Loucy (cell line): ENCODE measurements at regions not wholly inside any gene's neighbourhood (a gene's known extent, or its start where the extent isn't known, plus 50 kb on each side); places are given as distances from the start of the nearest gene placed in this dataset.

Experiments used
- H2AFZ ChIP-seq: fragments of 200-600 bp; sonication (generic); 2 replicates; pipeline ENCODE4 v1.6.0; 2016; ENCODE audit warnings: antibody characterized with exemption, mild to moderate bottlenecking, low read length, moderate library complexity
- H3F3A ChIP-seq: fragments of 200-600 bp; 2 replicates; pipeline ENCODE4 v1.6.0; 2016; ENCODE audit warnings: antibody characterized with exemption, low read depth, mild to moderate bottlenecking
- H3K27me3 ChIP-seq: fragments of 200-600 bp; sonication (generic); 2 replicates; pipeline ENCODE4 v1.6.1; 2014; ENCODE audit warnings: low read length, mild to moderate bottlenecking; ENCODE audit not compliant: insufficient read depth, poor library complexity, severe bottlenecking
- H3K36me3 ChIP-seq: fragments of 200-600 bp; sonication (generic); 2 replicates; pipeline ENCODE4 v1.6.1; 2016; ENCODE audit warnings: low read length; ENCODE audit not compliant: insufficient read depth
- H3K4me1 ChIP-seq: fragments of 200-600 bp; sonication (generic); 2 replicates; pipeline ENCODE4 v1.5.1; 2014; ENCODE audit warnings: low read length, mild to moderate bottlenecking; ENCODE audit not compliant: insufficient read depth, poor library complexity, severe bottlenecking
- H3K4me2 ChIP-seq: fragments of 200-600 bp; sonication (generic); 2 replicates; pipeline ENCODE4 v1.6.0; 2014; ENCODE audit warnings: antibody characterized with exemption, low read length, low read depth, mild to moderate bottlenecking; ENCODE audit not compliant: poor library complexity, severe bottlenecking
- H3K4me3 ChIP-seq: fragments of 200-600 bp; sonication (generic); 2 replicates; pipeline ENCODE4 v1.5.1; 2014; ENCODE audit warnings: low read length, mild to moderate bottlenecking, mixed read lengths; ENCODE audit not compliant: poor library complexity, severe bottlenecking
- H3K79me2 ChIP-seq: fragments of 200-600 bp; sonication (generic); 2 replicates; pipeline ENCODE4 v1.6.1; 2014; ENCODE audit warnings: low read length; ENCODE audit not compliant: insufficient read depth
- H3K9ac ChIP-seq: fragments of 200-600 bp; sonication (generic); 2 replicates; pipeline ENCODE4 v1.6.0; 2014; ENCODE audit warnings: mild to moderate bottlenecking, low read depth, low read length, moderate library complexity; ENCODE audit not compliant: poor library complexity, severe bottlenecking
- H3K9me2 ChIP-seq: fragments of 200-600 bp; sonication (generic); replicated peaks from 2 replicates; pipeline ENCODE4 v1.6.1; 2016; ENCODE audit warnings: low read depth, low read length, mixed read lengths
- H3K9me3 ChIP-seq: fragments of 200-600 bp; sonication (generic); 2 replicates; pipeline ENCODE4 v1.6.1; 2014; ENCODE audit warnings: mild to moderate bottlenecking, antibody characterized with exemption, low read length, low read depth; ENCODE audit not compliant: insufficient read depth
- H4K20me1 ChIP-seq: fragments of 200-600 bp; sonication (generic); 2 replicates; pipeline ENCODE4 v1.6.0; 2014; ENCODE audit warnings: antibody characterized with exemption, low read length, mild to moderate bottlenecking; ENCODE audit not compliant: insufficient read depth, poor library complexity, severe bottlenecking
- CTCF ChIP-seq: fragments of 200-600 bp; sonication (generic); conservative IDR thresholded peaks from 2 replicates; pipeline ENCODE4 v1.5.1; 2014; ENCODE audit warnings: mild to moderate bottlenecking, antibody characterized with exemption, low read length
- EZH2phosphoT487 ChIP-seq: fragments of 200-600 bp; IDR thresholded peaks from 2 replicates; pipeline ENCODE4 v1.6.1; 2018; ENCODE audit warnings: antibody characterized with exemption, mild to moderate bottlenecking, moderate library complexity, borderline replicate concordance

- H3K9me2 ChIP-seq = no peaks in the 10 kb centered on the region
Observed at GRCh38 chr3:59285560-59285959, 235.7 kb upstream of the CFAP20DC start.

GRCh38 chr3:59284926-59285325, 235.1 kb upstream of the CFAP20DC start:
- H3K9ac ChIP-seq = no peak overlapping the region
- H3K9me3 ChIP-seq = no peaks in the 10 kb centered on the region
- H3K4me3 ChIP-seq = no peak overlapping the region
- no peaks in the 10 kb centered on the region for H3K4me1 ChIP-seq
- no peaks in the 10 kb centered on the region for H3K36me3 ChIP-seq
- H3K9me2 ChIP-seq = no peaks in the 10 kb centered on the region
- no peak overlapping the region for H2AFZ ChIP-seq
- H4K20me1 ChIP-seq = no peaks in the 10 kb centered on the region
- H3F3A ChIP-seq = no peaks in the 10 kb centered on the region
- no peak for TF ChIP-seq CTCF
- TF ChIP-seq EZH2phosphoT487 = no peak
- no peak overlapping the region for H3K4me2 ChIP-seq
- H3K79me2 ChIP-seq = no peaks in the 10 kb centered on the region
- H3K27me3 ChIP-seq = no peaks in the 10 kb centered on the region

More at GRCh38 chr3:59285560-59285959, 235.7 kb upstream of the CFAP20DC start:
- H2AFZ ChIP-seq = no peak overlapping the region
- no peak overlapping the region for H3K4me2 ChIP-seq
- no peak overlapping the region for H3K4me3 ChIP-seq
- no peaks in the 10 kb centered on the region for H3K36me3 ChIP-seq
- H3K9me3 ChIP-seq = no peaks in the 10 kb centered on the region
- H3K27me3 ChIP-seq = no peaks in the 10 kb centered on the region
- no peaks in the 10 kb centered on the region for H3K79me2 ChIP-seq
- H3K4me1 ChIP-seq = peaks cover 1% of the 10 kb centered on the region
- no peak overlapping the region for H3K9ac ChIP-seq
- TF ChIP-seq EZH2phosphoT487 (no peak), CTCF (no peak)
- H3F3A ChIP-seq = no peaks in the 10 kb centered on the region
- no peaks in the 10 kb centered on the region for H4K20me1 ChIP-seq

GRCh38 chr3:59280113-59280512, 230.3 kb upstream of the CFAP20DC start:
- no peaks in the 10 kb centered on the region for H3K36me3 ChIP-seq
- no peaks in the 10 kb centered on the region for H3K27me3 ChIP-seq
- H3K79me2 ChIP-seq = no peaks in the 10 kb centered on the region
- no peaks in the 10 kb centered on the region for H3K9me2 ChIP-seq
- no peaks in the 10 kb centered on the region for H3K9me3 ChIP-seq
- H3K4me2 ChIP-seq = no peak overlapping the region
- no peak overlapping the region for H3K4me3 ChIP-seq
- no peak overlapping the region for H3K9ac ChIP-seq
- H3K4me1 ChIP-seq = no peaks in the 10 kb centered on the region
- TF ChIP-seq EZH2phosphoT487 (no peak), CTCF (no peak)
- no peak overlapping the region for H2AFZ ChIP-seq
- no peaks in the 10 kb centered on the region for H4K20me1 ChIP-seq
- H3F3A ChIP-seq = no peaks in the 10 kb centered on the region
